PC-3 (cell line): ENCODE measurements at regions not wholly inside any gene's neighbourhood (a gene's known extent, or its start where the extent isn't known, plus 50 kb on each side); places are given as distances from the start of the nearest gene placed in this dataset.
A peak's percentile ranks its signal among the peaks of the same experiment; 100 is the strongest.

Experiments
- ATAC-seq: fragments of 200-7000 bp; cut with Tn5 transposase; 2 replicates; pipeline ENCODE4 v1.9.1; 2020; ENCODE audit warnings: mild to moderate bottlenecking, moderate library complexity
- BruUV-seq: library from RNA; stranded (reverse); fragments of 400-500 nt; replicated peaks from 2 replicates; lab custom pipeline; 2021; lab: Mats Ljungman, UMichigan
- CTCF ChIA-PET: fragments of 300-600 bp; sonication (Branson Sonifier 250); formaldehyde crosslinking; loops from one replicate; lab custom pipeline; 2022; ENCODE audit warnings: antibody characterized with exemption; lab: Charles Lee
- POLR2A ChIA-PET: fragments of 300-600 bp; sonication (Branson Sonifier 250); formaldehyde crosslinking; loops from one replicate; lab custom pipeline; 2022; ENCODE audit warnings: antibody characterized with exemption; ENCODE audit not compliant: unreplicated experiment; lab: Charles Lee
- DNase-seq: peaks from one replicate; pipeline ENCODE4 v3.0.0-alpha.2; 2015
- H2AFZ ChIP-seq: fragments of 300-600 bp; sonication (generic); 2 replicates; pipeline ENCODE4 v1.6.0; 2016; ENCODE audit warnings: antibody characterized with exemption, low read length
- H3F3A ChIP-seq: fragments of 300-600 bp; sonication (generic); one replicate; pipeline ENCODE4 v1.6.0; 2017; ENCODE audit warnings: antibody characterized with exemption, low read length, control low read depth, mild to moderate bottlenecking; ENCODE audit not compliant: unreplicated experiment
- H3K27ac ChIP-seq: fragments of 300-600 bp; sonication (generic); 2 replicates; pipeline ENCODE4 v1.5.1; 2016; ENCODE audit warnings: mild to moderate bottlenecking, low read length
- H3K27me3 ChIP-seq: fragments of 300-600 bp; sonication (generic); 2 replicates; pipeline ENCODE4 v1.6.1; 2016; ENCODE audit warnings: low read length, mixed read lengths
- H3K36me3 ChIP-seq: fragments of 300-600 bp; sonication (generic); 2 replicates; pipeline ENCODE4 v1.6.1; 2016; ENCODE audit warnings: low read depth, mixed run types, low read length, mixed read lengths
- H3K4me1 ChIP-seq: fragments of 300-600 bp; sonication (generic); 2 replicates; pipeline ENCODE4 v1.5.1; 2016; ENCODE audit warnings: low read length; ENCODE audit not compliant: insufficient read depth
- H3K4me2 ChIP-seq: fragments of 300-600 bp; sonication (generic); 2 replicates; pipeline ENCODE4 v1.6.0; 2016; ENCODE audit warnings: low read length
- H3K4me3 ChIP-seq: fragments of 300-600 bp; sonication (generic); 2 replicates; pipeline ENCODE4 v1.5.1; 2016; ENCODE audit warnings: mild to moderate bottlenecking, low read length, mixed read lengths
- H3K79me2 ChIP-seq: fragments of 300-600 bp; sonication (generic); 2 replicates; pipeline ENCODE4 v1.6.1; 2017; ENCODE audit warnings: low read length, mixed read lengths
- H3K9ac ChIP-seq: fragments of 300-600 bp; sonication (generic); 2 replicates; pipeline ENCODE4 v1.6.0; 2016; ENCODE audit warnings: mild to moderate bottlenecking, low read length
- H3K9me2 ChIP-seq: fragments of 300-600 bp; sonication (generic); replicated peaks from 2 replicates; pipeline ENCODE4 v1.6.1; 2016; ENCODE audit warnings: mixed run types, low read length, mixed read lengths
- H3K9me3 ChIP-seq: fragments of 300-600 bp; sonication (generic); 2 replicates; pipeline ENCODE4 v1.6.1; 2016; ENCODE audit warnings: low read length, mixed read lengths
- H4K20me1 ChIP-seq: fragments of 300-600 bp; sonication (generic); 2 replicates; pipeline ENCODE4 v1.6.1; 2016; ENCODE audit warnings: low read length, mixed read lengths
- CTCF ChIP-seq: fragments of 300-600 bp; sonication (generic); conservative IDR thresholded peaks from 2 replicates; pipeline ENCODE4 v1.5.1; 2017; ENCODE audit warnings: antibody characterized with exemption, low read depth, mild to moderate bottlenecking, low read length
- EZH2 ChIP-seq: fragments of 300-600 bp; sonication (generic); IDR thresholded peaks from one replicate; pipeline ENCODE4 v1.6.1; 2017; ENCODE audit warnings: antibody characterized with exemption, mild to moderate bottlenecking, low read length; ENCODE audit not compliant: unreplicated experiment
- EZH2phosphoT487 ChIP-seq: fragments of 300-600 bp; sonication (generic); IDR thresholded peaks from 2 replicates; pipeline ENCODE4 v1.6.1; 2018; ENCODE audit warnings: mild to moderate bottlenecking, antibody characterized with exemption, low read length, borderline replicate concordance
- intact Hi-C: fragments of 100-400 bp; cut with micrococcal nuclease; formaldehyde crosslinking; loops from 2 replicates; pipeline ENCODE4 v1.9.0; 2023

GRCh38 chr1:209021622-209022021, 561.9 kb upstream of the CAMK1G start:
- Histone ChIP-seq H3F3A (no peaks in the 10 kb centered on the region), H3K4me3 (no peak overlapping the region), H4K20me1 (no peaks in the 10 kb centered on the region), H3K27me3 (no peaks in the 10 kb centered on the region), H3K27ac (no peak overlapping the region), H3K4me2 (no peak overlapping the region), H3K9ac (no peak overlapping the region), H3K9me3 (peaks cover 14% of the 10 kb centered on the region; the same call in 1 of the 2 replicates), H3K9me2 (no peaks in the 10 kb centered on the region), H3K36me3 (no peaks in the 10 kb centered on the region), H3K4me1 (no peaks in the 10 kb centered on the region), H2AFZ (no peak overlapping the region), H3K79me2 (no peaks in the 10 kb centered on the region)
- POLR2A ChIA-PET, result no interaction called here
- intact Hi-C loops, result no loop called here
- DNase-seq (no peak), ATAC-seq (no peak)
- CTCF ChIA-PET, result no interaction called here
- no peak for TF ChIP-seq CTCF
- no peak for TF ChIP-seq EZH2phosphoT487
- TF ChIP-seq EZH2, result no peak
- BruUV-seq, result no TSS peak

- TF ChIP-seq EZH2 (no peak), EZH2phosphoT487 (no peak), CTCF (no peak)
- Histone ChIP-seq H2AFZ (no peak overlapping the region), H3K27ac (no peak overlapping the region), H3K9ac (no peak overlapping the region), H3K9me3 (no peaks in the 10 kb centered on the region), H3K79me2 (no peaks in the 10 kb centered on the region), H3K27me3 (no peaks in the 10 kb centered on the region), H4K20me1 (no peaks in the 10 kb centered on the region), H3K9me2 (no peaks in the 10 kb centered on the region), H3K36me3 (no peaks in the 10 kb centered on the region), H3K4me2 (no peak overlapping the region), H3F3A (no peaks in the 10 kb centered on the region), H3K4me1 (no peaks in the 10 kb centered on the region), H3K4me3 (no peak overlapping the region)
- intact Hi-C loops, result no loop called here
- DNase-seq (no peak), ATAC-seq (no peak)
- ChIA-PET POLR2A (no interaction called here), CTCF (no interaction called here)
- BruUV-seq, result no TSS peak
These were observed 559.7 kb upstream of the CAMK1G start for GRCh38 chr1:209023790-209024189.

- no peaks in the 10 kb centered on the region for H3K79me2 ChIP-seq
- no peaks in the 10 kb centered on the region for H3K36me3 ChIP-seq
- no peaks in the 10 kb centered on the region for H3K4me1 ChIP-seq
- no peak overlapping the region for H2AFZ ChIP-seq
- H4K20me1 ChIP-seq, result no peaks in the 10 kb centered on the region
- peak; percentile 73 for ATAC-seq
- no peaks in the 10 kb centered on the region for H3K9me2 ChIP-seq
- intact Hi-C loops, result loop anchor here (1.0 kb wide), 1 partner anchor 377 kb away; no protein-coding TSS in a partner anchor
- ChIA-PET CTCF (interaction anchor here (0.5 kb wide), 1 partner anchor 218 kb away, joined by 3 read pairs; no protein-coding TSS in a partner anchor), POLR2A (no interaction called here)
- no peak overlapping the region for H3K4me2 ChIP-seq
- H3K27me3 ChIP-seq, result no peaks in the 10 kb centered on the region
- no peaks in the 10 kb centered on the region for H3K9me3 ChIP-seq
- H3F3A ChIP-seq, result no peaks in the 10 kb centered on the region
- no peak for TF ChIP-seq EZH2phosphoT487
- no peak for TF ChIP-seq EZH2
- peak; percentile 67 for TF ChIP-seq CTCF
- no peak overlapping the region for H3K27ac ChIP-seq
- no peak overlapping the region for H3K4me3 ChIP-seq
- H3K9ac ChIP-seq, result no peak overlapping the region
- BruUV-seq, result no TSS peak
- peak; percentile 54 for DNase-seq
These were observed 553.8 kb upstream of the CAMK1G start for GRCh38 chr1:209029737-209030136.
